GM19468 (cell line): ENCODE measurements at regions not wholly inside any gene's neighbourhood (a gene's known extent, or its start where the extent isn't known, plus 50 kb on each side); places are given as distances from the start of the nearest gene placed in this dataset.

Experiments
- ATAC-seq: cut with Tn5 transposase; IDR thresholded peaks from one replicate; pipeline ENCODE4 v1.9.1; 2021; ENCODE audit warnings: mild to moderate bottlenecking, moderate library complexity, moderate number of reproducible peaks; ENCODE audit not compliant: unreplicated experiment; ENCODE audit errors: extremely low read depth

DNA sequence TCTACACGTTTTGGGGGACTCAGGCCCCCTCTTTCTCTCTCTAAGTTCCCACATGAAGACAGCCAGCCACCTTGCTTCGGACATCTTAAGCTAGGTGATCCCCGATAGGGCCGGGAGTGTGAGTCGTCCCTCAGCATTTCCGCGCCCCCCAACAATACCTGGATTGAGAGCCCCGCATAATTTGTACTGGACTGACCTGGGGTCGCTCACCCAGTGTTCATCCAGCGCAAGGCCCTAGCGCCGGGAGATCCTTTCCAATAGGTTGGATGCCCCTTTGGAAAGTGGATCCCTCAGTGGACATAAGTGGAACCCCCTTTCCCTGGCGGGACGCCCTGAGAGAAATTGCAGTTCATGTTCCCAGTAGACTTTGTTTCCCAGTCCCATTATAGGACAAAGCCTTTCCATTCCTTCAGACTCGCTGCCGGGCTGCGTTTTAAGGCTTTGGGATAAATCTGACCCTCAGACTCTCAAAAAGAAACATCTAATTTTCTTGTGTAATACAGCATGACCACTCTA, 77.8 kb upstream of the KCNH7 start:
- ATAC-seq = no peak

DNA sequence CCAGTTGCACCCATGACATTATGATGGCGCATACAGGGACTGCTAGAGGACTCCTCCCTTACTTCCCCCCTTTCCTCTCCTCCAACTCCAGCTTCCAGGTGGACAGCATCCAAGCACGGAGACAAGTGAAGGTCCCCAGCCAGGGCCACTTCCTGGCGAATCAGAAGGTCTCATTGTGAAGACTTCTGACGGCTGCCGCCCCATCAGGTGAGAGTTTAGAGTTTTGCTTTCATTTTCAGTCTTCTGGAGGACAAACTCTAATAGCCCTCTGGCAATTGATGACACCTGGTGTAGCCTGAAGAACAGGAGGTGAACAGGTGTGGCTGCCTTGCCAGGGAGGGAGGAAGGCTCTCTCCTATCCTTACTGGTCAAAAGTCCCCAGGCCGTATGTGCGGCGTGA, 77.3 kb upstream of the KCNH7 start:
- no peak for ATAC-seq

- ATAC-seq = no peak
Observed at GRCh38 chr2:162914161-162914560, 75.6 kb upstream of the KCNH7 start.

DNA sequence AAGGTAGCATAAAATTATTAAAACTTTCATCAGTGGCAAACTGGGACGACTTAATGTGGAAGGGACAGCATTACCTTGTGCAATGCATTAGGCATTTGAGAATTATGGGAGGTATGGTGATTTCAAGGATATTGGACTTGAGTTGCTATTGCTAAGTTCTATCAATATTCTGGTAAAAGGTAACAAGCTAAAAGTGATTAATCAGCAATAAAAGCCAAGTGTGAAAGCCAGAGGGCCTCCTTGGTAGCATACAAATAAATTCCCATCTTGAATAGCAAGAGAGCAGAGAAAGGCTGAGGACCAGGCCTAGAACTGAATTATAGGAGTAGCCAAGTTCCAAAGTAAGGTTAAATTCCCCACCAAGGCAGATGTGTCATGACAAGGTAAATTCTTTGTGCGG, 74.2 kb upstream of the KCNH7 start:
- no peak for ATAC-seq

DNA sequence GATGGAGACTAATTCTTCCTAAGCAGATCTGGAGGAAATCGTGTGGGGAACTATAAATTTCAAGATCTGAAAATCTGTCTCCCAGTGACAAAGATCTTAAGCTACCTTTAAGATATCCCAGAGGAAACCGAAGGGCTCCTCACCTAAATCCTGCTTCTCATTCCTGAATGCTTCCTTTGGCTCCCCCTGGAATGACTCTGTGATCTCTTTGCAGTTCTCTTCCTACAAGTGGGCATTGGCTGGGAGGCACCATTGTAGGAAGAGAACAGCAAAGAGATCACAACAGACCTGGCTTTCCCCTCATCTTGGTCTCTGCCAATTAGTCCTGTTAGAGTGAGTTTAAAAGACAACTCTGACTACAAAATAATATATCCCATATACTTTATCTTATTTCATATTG, 70.0 kb upstream of the KCNH7 start:
- ATAC-seq = no peak

DNA sequence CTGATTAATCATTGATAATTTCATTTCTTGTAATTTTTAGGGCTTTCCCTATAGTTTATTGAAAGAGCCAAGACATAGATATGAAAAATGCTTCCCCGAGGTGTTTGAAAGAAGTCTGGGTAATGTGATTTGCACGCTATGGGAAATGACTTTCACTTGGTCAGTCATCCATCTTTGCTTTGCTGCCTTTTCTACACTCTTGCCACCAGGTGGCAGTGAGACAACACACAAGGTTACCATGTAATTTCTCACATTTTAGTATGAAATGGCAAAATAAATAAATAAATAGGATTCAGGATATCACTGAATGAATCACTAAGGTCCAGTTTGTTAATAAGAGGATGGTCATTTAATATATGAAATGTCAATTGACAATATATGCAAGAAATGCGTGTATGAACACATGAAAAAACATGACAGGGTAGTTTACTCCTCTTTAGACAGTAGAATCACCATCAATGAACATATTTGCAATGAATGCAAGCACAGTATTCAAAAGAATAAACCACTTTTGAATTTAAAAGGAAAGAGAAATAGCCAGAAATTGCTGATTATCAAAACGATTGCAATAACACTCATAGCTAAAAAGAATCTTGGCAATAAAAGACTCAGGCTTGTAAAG, 52.2 kb upstream of the KCNH7 start:
- peak; percentile 96 for ATAC-seq

GRCh38 chr2:162888652-162889051, 50.1 kb upstream of the KCNH7 start:
- ATAC-seq = no peak
